PFSK-1 (cell line): ENCODE measurements at regions not wholly inside any gene's neighbourhood (a gene's known extent, or its start where the extent isn't known, plus 50 kb on each side); places are given as distances from the start of the nearest gene placed in this dataset.

ENCODE experiments used
- REST ChIP-seq, 2 experiments: IDR thresholded peaks; 2 replicates each; pipeline versions ENCODE4 v1.6.1 to v1.8.0; 2011 to 2012; ENCODE audit warnings: low read depth in 2 of 2, low read length in 2 of 2, control low read depth in 1 of 2, inconsistent platforms in 1 of 2, mild to moderate bottlenecking in 1 of 2, moderate library complexity in 1 of 2; ENCODE audit not compliant: insufficient read depth in 1 of 2
- TAF1 ChIP-seq: IDR thresholded peaks from 2 replicates; pipeline ENCODE4 v1.6.1; 2012; ENCODE audit warnings: low read length, control low read depth, borderline replicate concordance; ENCODE audit not compliant: insufficient read depth

- TF ChIP-seq REST (IDR thresholded peaks at IDR 0.05; ENCODE audit: insufficient read depth in 1 of 2, low read depth in 2 of 2, low read length in 2 of 2) = no peak
- no peak for TF ChIP-seq TAF1
Measured at GRCh38 chr12:85603556-85603955, 232.7 kb downstream of the RASSF9 start.
